SJCRH30 (cell line): ENCODE measurements at regions not wholly inside any gene's neighbourhood (a gene's known extent, or its start where the extent isn't known, plus 50 kb on each side); places are given as distances from the start of the nearest gene placed in this dataset.
A peak's percentile ranks its signal among the peaks of the same experiment; 100 is the strongest.
"Not testable (repeated sequence)": the region's sequence is repeated elsewhere in the genome, so short reads cannot be mapped to it uniquely, and the experiment has no call there.

Source experiments
- DNase-seq, 2 experiments: peaks; one replicate each; pipeline ENCODE4 v3.0.0-alpha.2; 2015 to 2020
- H3K27ac ChIP-seq: fragments of 250-450 bp; sonication (Bioruptor Pico); 2 replicates; pipeline ENCODE4 v1.5.1; 2020; ENCODE audit warnings: mild to moderate bottlenecking, moderate library complexity
- H3K27me3 ChIP-seq: fragments of 250-450 bp; sonication (Bioruptor Pico); 2 replicates; pipeline ENCODE4 v1.5.1; 2020; ENCODE audit warnings: mild to moderate bottlenecking, moderate library complexity
- H3K36me3 ChIP-seq: fragments of 250-450 bp; sonication (Bioruptor Pico); 2 replicates; pipeline ENCODE4 v1.5.1; 2020; ENCODE audit warnings: mild to moderate bottlenecking, moderate library complexity
- H3K4me1 ChIP-seq: fragments of 250-450 bp; sonication (Bioruptor Pico); 2 replicates; pipeline ENCODE4 v1.5.1; 2020; ENCODE audit warnings: mild to moderate bottlenecking, moderate library complexity
- H3K4me3 ChIP-seq: fragments of 250-450 bp; sonication (Bioruptor Pico); 2 replicates; pipeline ENCODE4 v1.5.1; 2020; ENCODE audit warnings: mild to moderate bottlenecking, moderate library complexity
- H3K9me3 ChIP-seq: fragments of 250-450 bp; sonication (Bioruptor Pico); replicated peaks from 2 replicates; pipeline ENCODE4 v1.5.1; 2020; ENCODE audit warnings: mild to moderate bottlenecking, moderate library complexity

DNA sequence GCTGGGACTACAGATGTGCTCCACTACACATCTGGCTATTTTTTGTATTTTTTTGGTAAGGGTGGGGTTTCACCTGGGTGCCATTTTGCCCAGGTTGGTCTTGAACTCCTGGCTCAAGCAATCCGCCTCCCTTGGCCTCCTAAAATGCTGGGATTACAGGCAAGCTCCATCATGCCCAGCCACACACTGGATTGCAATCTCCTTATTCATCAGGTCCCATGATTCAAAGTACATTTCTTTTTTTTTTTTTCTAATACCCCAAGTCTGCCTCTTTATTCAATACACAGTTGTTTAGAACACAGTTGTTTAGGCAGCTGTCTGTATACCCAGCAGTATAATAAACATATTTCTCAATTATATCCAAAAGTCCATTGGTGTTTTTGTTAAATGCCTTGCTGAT is 130.3 kb upstream of the ARSJ start:
- Histone ChIP-seq H3K9me3 (no peaks in the 10 kb centered on the region), H3K27me3 (no peaks in the 10 kb centered on the region), H3K36me3 (no peaks in the 10 kb centered on the region), H3K4me3 (no peak overlapping the region), H3K4me1 (no peaks in the 10 kb centered on the region), H3K27ac (no peak overlapping the region)
- no peak for DNase-seq

DNA sequence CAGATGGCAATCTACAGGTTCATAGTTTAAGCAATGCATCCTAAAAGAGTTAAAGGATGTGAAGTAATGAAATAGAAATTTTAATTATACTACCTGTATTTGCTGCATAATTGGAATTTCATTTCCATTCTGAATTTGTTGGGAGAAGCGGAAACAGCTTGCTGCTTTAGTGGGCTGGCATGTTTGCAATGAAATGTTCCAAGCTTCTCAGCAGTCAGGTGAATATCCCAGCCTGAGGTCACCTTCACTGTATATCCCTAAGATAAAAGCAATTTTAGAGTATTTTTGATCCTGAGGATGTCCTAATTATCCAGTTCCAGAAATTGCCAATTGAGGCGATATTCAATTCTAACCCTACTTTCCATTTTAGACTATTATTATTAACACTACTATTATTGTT is 136.1 kb upstream of the ARSJ start:
- no peaks in the 10 kb centered on the region for H3K9me3 ChIP-seq
- H3K36me3 ChIP-seq, result no peaks in the 10 kb centered on the region
- H3K4me1 ChIP-seq, result no peaks in the 10 kb centered on the region
- H3K27me3 ChIP-seq, result no peaks in the 10 kb centered on the region
- DNase-seq, result no peak
- no peak overlapping the region for H3K27ac ChIP-seq
- no peak overlapping the region for H3K4me3 ChIP-seq

DNA sequence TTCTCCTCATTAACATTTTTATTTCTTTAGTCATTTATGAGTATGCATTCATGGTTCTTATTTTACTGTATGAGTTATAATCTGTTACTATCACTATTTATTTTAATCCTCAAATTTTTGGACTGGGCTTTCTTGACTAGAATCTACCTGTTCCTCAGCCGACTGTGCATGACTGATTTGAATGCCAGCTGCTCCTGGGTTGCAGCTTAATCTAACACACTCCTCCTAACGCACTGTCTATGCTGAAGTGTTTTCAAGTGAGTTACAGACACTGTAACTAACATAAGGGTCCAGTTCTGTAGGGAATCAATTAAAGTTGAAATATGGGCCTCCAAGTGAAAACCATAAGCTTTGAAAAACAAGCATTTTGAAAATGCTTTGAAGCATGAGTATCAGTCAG is 137.4 kb upstream of the ARSJ start:
- H3K4me1 ChIP-seq, result no peaks in the 10 kb centered on the region
- H3K36me3 ChIP-seq, result no peaks in the 10 kb centered on the region
- H3K4me3 ChIP-seq, result no peak overlapping the region
- no peak for DNase-seq
- no peak overlapping the region for H3K27ac ChIP-seq
- H3K9me3 ChIP-seq, result no peaks in the 10 kb centered on the region
- H3K27me3 ChIP-seq, result no peaks in the 10 kb centered on the region

DNA sequence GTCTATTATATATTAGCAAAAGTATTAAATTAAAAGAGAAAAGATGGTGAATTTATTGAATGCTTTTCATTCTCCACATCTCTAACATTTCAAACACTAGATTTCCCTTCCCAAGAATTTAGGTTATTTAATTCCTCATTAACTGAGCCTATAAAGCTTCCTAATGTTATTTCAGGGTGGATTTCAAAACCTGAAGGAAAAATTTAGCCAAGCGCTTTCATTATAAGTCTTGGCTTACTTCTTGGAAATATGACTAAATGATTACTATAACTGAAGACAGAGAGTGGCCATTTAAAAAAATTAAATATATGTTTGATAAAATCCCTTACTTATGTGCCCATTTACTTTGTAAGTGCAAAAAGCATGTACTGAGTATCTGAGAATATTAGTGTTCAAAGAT is 141.8 kb upstream of the ARSJ start:
- Histone ChIP-seq H3K27me3 (no peaks in the 10 kb centered on the region), H3K9me3 (no peaks in the 10 kb centered on the region), H3K4me1 (no peaks in the 10 kb centered on the region), H3K27ac (no peak overlapping the region), H3K36me3 (no peaks in the 10 kb centered on the region), H3K4me3 (no peak overlapping the region)
- no peak for DNase-seq

- no peak overlapping the region for H3K27ac ChIP-seq
- no peaks in the 10 kb centered on the region for H3K9me3 ChIP-seq
- no peak for DNase-seq
- H3K27me3 ChIP-seq, result no peaks in the 10 kb centered on the region
- H3K4me1 ChIP-seq, result no peaks in the 10 kb centered on the region
- H3K36me3 ChIP-seq, result no peaks in the 10 kb centered on the region
- H3K4me3 ChIP-seq, result no peak overlapping the region
Measured at GRCh38 chr4:114132199-114132598, 152.8 kb upstream of the ARSJ start.

DNA sequence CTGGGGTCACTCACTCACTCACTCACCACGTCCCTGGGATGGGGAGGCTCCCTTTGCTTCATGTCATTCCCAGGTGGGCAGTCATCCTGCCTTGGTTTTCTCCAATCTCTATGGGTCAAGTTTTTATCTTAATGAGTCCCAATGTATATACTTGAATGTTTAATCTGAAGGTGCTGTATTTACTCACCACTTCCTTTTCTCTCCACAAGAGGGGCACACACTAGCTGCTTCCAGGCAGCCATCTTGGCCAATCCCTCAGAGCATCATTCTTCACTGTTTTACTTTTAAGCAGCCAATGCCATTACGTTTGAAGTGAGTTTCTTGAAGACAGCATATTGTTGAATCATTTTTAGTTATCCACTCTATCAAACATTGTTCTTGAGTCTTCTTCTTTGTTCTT is 153.4 kb upstream of the ARSJ start:
- peak; percentile 25 to 44 for DNase-seq
- H3K27ac ChIP-seq, result no peak overlapping the region
- no peaks in the 10 kb centered on the region for H3K4me1 ChIP-seq

GRCh38 chr4:114136069-114136468 is 156.6 kb upstream of the ARSJ start:
- H3K4me3 ChIP-seq, result no peak overlapping the region
- no peak for DNase-seq
- no peaks in the 10 kb centered on the region for H3K27me3 ChIP-seq
- H3K4me1 ChIP-seq, result no peaks in the 10 kb centered on the region
- H3K36me3 ChIP-seq, result no peaks in the 10 kb centered on the region
- no peaks in the 10 kb centered on the region for H3K9me3 ChIP-seq
- no peak overlapping the region for H3K27ac ChIP-seq

More for the DNA sequence above, 153.4 kb upstream of the ARSJ start:
- Histone ChIP-seq H3K9me3 (no peaks in the 10 kb centered on the region), H3K36me3 (no peaks in the 10 kb centered on the region), H3K27me3 (no peaks in the 10 kb centered on the region), H3K4me3 (no peak overlapping the region)

GRCh38 chr4:114137984-114138383 is 158.5 kb upstream of the ARSJ start:
- H3K4me3 ChIP-seq, result no peak overlapping the region
- no peaks in the 10 kb centered on the region for H3K9me3 ChIP-seq
- no peak overlapping the region for H3K27ac ChIP-seq
- DNase-seq, result peak in 1 of 2 experiments; percentile 10
- no peaks in the 10 kb centered on the region for H3K27me3 ChIP-seq
- no peaks in the 10 kb centered on the region for H3K36me3 ChIP-seq
- no peaks in the 10 kb centered on the region for H3K4me1 ChIP-seq

DNA sequence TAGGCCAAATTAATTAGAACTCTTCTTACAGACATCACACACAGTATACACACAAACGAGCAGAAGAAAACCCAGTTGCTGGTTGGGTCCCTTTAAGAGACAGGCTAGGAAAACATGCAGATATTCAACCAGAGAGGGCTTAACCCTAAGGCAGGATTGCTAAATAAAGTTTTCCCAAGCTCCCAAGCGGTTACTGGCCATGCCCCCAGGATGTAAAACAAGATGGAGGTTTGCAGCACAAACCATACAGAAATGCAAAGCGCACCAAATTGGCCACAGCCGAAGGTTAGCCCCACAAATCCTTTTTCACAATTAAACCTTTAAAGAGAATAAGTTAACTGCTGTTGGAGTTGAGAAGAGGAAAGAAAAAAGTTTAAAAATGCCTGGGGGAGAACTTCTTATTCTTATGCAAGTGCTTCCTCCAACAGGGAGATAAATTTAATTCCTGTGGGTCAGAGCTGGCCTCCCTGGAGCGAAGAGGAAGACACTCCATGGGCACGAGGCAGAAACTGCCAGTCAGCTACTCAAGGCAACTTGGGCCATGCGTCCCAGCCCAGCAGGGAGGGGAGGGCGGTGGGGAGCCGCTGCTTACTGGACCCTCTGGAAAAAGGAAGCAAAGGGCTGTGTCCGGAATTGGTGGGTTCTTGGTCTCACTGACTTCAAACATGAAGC is 167.6 kb upstream of the ARSJ start:
- Histone ChIP-seq H3K36me3 (no peaks in the 10 kb centered on the region), H3K9me3 (no peaks in the 10 kb centered on the region), H3K27ac (no peak overlapping the region), H3K27me3 (no peaks in the 10 kb centered on the region), H3K4me1 (no peaks in the 10 kb centered on the region), H3K4me3 (no peak overlapping the region)
- no peak for DNase-seq

- H3K27ac ChIP-seq, DNase-seq, H3K36me3 ChIP-seq, H3K9me3 ChIP-seq, H3K4me1 ChIP-seq, H3K4me3 ChIP-seq, H3K27me3 ChIP-seq: not testable (repeated sequence)
Measured at GRCh38 chr4:114147619-114148208, 168.3 kb upstream of the ARSJ start.

DNA sequence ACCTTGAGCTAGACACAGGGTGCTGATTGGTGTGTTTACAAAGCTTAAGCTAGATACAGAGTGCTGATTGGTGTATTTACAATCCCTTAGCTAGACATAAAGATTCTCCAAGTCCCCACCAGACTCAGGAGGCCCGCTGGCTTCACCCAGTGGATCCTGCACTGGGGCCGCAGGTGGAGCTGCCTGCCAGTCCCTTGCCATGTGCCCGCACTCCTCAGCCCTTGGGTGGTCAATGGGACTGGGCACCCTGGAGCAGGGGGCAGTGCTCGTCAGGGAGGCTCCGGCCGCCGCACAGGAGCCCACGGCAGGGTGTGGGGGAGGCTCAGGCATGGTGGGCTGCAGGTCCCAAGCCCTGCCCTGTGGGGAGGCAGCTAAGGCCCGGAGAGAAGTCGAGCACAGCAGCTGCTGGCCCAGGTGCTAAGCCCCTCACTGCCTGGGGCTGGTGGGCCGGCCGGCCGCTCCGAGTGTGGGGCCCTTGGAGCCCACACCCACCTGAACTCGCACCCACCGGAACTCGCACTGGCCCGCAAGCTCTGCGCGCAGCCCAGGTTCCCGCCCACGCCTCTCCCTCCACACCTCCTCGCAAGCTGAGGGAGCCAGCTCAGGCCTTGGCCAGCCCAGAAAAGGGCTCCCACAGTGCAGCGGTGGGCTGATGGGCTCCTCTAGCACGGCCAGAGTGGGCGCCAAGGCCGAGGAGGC is 169.1 kb upstream of the ARSJ start:
- H3K9me3 ChIP-seq, H3K4me3 ChIP-seq, H3K4me1 ChIP-seq, DNase-seq, H3K27me3 ChIP-seq, H3K27ac ChIP-seq, H3K36me3 ChIP-seq: not testable (repeated sequence)

GRCh38 chr4:114156371-114156770 is 176.9 kb upstream of the ARSJ start:
- H3K9me3 ChIP-seq, result no peaks in the 10 kb centered on the region
- DNase-seq, result no peak
- H3K27me3 ChIP-seq, result no peaks in the 10 kb centered on the region
- H3K36me3 ChIP-seq, result no peaks in the 10 kb centered on the region
- no peak overlapping the region for H3K27ac ChIP-seq
- no peak overlapping the region for H3K4me3 ChIP-seq
- no peaks in the 10 kb centered on the region for H3K4me1 ChIP-seq

DNA sequence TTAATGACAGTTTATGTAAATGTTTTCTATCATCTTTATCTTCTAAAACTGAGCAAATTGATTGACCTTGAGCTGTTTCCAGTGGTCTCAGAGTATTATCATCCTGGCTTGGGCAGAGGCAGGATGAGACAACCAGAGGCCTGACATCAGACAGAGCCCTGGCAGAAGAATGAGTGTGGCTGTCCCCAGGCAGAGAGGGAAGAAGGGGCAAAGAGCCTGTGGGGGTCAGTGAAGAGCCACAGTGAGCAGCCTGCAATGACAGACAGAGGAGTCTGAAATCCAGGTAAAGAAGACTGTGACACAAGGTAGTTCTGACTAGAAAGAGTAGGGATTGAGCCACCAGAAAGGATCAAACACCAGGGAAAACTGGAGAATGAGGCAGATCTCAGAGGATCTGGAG is 182.4 kb upstream of the ARSJ start:
- DNase-seq, result no peak
- Histone ChIP-seq H3K27me3 (no peaks in the 10 kb centered on the region), H3K9me3 (no peaks in the 10 kb centered on the region), H3K27ac (no peak overlapping the region), H3K4me3 (no peak overlapping the region), H3K36me3 (no peaks in the 10 kb centered on the region), H3K4me1 (no peaks in the 10 kb centered on the region)

GRCh38 chr4:114163051-114163450 is 183.6 kb upstream of the ARSJ start:
- H3K9me3 ChIP-seq, result no peaks in the 10 kb centered on the region
- DNase-seq, result no peak
- no peaks in the 10 kb centered on the region for H3K27me3 ChIP-seq
- H3K4me3 ChIP-seq, result no peak overlapping the region
- H3K27ac ChIP-seq, result no peak overlapping the region
- H3K36me3 ChIP-seq, result no peaks in the 10 kb centered on the region
- H3K4me1 ChIP-seq, result no peaks in the 10 kb centered on the region

DNA sequence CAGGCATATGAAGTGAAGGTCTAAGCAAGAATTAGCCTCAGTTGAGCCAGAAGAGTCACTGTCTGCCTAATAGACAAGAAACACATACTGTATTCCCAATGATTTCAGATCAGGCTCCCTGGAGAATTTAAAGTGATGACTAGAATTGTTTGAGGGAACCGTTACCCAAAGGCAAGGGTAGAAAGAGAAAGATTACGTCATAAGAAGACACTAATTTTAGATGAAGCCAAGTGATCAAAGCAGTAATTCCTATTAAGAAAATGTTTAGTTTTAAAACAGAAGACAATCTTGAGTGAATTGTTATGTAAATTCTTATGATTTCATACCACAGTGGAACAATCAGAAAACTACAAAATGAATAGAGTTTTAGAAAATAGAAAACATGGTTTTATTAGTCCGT is 194.5 kb upstream of the ARSJ start:
- Histone ChIP-seq H3K27ac (no peak overlapping the region), H3K9me3 (0 out of 2 replicates have a peak, but pooled peaks cover 3% of the 10 kb centered on the region), H3K36me3 (no peaks in the 10 kb centered on the region), H3K4me1 (peaks cover 2% of the 10 kb centered on the region; the same call in 1 of the 2 replicates), H3K4me3 (no peak overlapping the region), H3K27me3 (no peaks in the 10 kb centered on the region)
- DNase-seq, result no peak
